ENCODE measurements at regions not wholly inside any gene's neighbourhood (a gene's known extent, or its start where the extent isn't known, plus 50 kb on each side); places are given as distances from the start of the nearest gene placed in this dataset.

DNA sequence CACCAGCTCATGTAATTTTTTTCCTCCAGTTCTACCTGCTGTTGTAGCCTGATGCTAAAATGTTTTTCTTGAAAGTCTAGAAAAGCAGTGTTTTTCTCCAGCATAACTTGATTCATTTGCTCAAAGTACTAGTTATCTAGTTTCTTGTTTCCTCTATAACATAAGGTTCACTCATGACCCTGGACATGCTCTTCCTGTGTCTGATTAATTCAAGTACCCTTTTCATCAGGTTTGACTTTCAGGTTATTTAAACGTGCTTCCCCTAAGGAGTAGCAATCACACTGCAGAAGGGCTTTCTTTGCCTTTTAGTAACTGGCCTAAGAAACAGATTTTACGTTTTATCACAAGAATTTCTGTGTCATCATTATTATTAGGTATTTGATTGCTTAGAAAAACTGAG lies 66.8 kb upstream of the EGFL6 start:
- TF ChIP-seq, protein P1, sequence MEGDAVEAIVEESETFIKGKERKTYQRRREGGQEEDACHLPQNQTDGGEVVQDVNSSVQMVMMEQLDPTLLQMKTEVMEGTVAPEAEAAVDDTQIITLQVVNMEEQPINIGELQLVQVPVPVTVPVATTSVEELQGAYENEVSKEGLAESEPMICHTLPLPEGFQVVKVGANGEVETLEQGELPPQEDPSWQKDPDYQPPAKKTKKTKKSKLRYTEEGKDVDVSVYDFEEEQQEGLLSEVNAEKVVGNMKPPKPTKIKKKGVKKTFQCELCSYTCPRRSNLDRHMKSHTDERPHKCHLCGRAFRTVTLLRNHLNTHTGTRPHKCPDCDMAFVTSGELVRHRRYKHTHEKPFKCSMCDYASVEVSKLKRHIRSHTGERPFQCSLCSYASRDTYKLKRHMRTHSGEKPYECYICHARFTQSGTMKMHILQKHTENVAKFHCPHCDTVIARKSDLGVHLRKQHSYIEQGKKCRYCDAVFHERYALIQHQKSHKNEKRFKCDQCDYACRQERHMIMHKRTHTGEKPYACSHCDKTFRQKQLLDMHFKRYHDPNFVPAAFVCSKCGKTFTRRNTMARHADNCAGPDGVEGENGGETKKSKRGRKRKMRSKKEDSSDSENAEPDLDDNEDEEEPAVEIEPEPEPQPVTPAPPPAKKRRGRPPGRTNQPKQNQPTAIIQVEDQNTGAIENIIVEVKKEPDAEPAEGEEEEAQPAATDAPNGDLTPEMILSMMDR (IDR thresholded peaks at IDR 0.05; ENCODE audit: extremely low read depth, insufficient read depth, missing control alignments) = no peak
- in situ Hi-C loops (cut with MboI; ENCODE audit: low pct_unique_long_range_greater_than_20kb, low sequenced_read_pairs, unreplicated experiment) = loop anchor here (10.0 kb wide), 2 partner anchors 152 to 532 kb away; partner anchors contain the start of gene TCEANC
- DNase-seq (ENCODE audit: low spot score) = no peak

DNA sequence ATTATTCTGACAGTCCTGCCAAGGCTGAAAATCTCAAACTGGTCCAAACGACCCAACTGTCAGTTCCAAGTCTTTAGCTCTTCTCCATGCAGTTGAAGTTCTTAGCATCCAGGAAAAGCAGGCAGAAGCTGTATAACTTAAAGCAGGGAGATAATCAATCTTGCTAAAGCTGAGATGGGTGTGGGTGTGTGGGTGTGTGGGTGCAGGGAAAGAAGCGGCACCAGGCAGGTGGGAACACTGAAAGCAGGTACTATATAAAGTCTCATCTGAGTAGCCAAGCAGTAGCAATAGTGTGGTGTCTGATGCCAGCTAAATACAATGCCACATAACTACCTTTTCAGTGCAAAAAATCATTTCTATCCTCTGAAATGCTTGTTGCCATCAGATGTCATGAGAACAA lies 69.7 kb upstream of the EGFL6 start:
- no peak for DNase-seq (ENCODE audit: low spot score)
- TF ChIP-seq, protein P1 (IDR thresholded peaks at IDR 0.05; ENCODE audit: extremely low read depth, insufficient read depth, missing control alignments) = no peak
- in situ Hi-C loops (cut with MboI; ENCODE audit: low pct_unique_long_range_greater_than_20kb, low sequenced_read_pairs, unreplicated experiment) = loop anchor here (10.0 to 25.0 kb wide), 4 partner anchors 155 to 687 kb away; partner anchors contain the start of gene TCEANC

DNA sequence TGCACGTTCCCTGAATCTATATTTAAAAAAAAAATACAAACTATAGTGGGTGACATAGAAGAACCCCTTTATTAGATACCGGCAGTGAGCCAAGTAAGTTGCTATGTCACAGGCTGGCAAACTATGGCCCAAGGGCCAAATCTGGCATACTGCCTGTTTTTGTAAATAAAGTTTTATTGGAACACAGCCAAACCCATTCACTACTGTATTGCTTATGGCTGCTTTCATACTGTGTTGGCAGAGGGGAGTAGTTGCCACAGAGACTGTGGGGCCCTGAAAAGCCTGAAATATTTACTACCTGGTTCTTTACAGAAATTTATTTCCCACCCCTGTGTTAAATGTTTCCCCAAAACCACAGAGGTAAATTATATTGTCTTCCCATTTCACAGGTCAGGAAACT lies 71.2 kb upstream of the EGFL6 start:
- in situ Hi-C loops (cut with MboI; ENCODE audit: low pct_unique_long_range_greater_than_20kb, low sequenced_read_pairs, unreplicated experiment) = loop anchor here (10.0 to 25.0 kb wide), 2 partner anchors 543 to 686 kb away; no protein-coding TSS in a partner anchor
- no peak for DNase-seq (ENCODE audit: low spot score)
- TF ChIP-seq, protein P1 (IDR thresholded peaks at IDR 0.05; ENCODE audit: extremely low read depth, insufficient read depth, missing control alignments) = no peak

DNA sequence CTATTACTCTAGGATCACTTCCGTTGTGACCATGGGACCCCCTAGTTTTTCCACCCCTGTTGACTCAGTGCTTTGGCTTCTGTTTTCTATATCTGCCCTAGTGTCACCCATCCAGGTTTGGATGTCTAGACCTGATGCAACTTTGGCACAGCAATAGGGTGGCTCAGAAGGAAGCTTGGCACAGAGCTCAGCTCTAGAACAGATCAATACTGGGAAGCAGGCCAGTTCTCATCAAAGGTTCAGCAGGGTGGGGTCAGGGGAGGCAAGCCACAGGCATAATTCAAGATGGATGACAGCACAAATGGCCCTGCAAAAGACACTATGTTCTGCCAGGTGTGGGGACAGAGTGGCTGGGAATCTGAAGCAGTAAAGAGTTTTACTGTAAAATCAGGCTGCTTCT lies 74.2 kb upstream of the EGFL6 start:
- no peak for DNase-seq (ENCODE audit: low spot score)
- in situ Hi-C loops (cut with MboI; ENCODE audit: low pct_unique_long_range_greater_than_20kb, low sequenced_read_pairs, unreplicated experiment) = loop anchor here (10.0 to 25.0 kb wide), 2 partner anchors 540 to 683 kb away; no protein-coding TSS in a partner anchor
- TF ChIP-seq, protein P1 (IDR thresholded peaks at IDR 0.05; ENCODE audit: extremely low read depth, insufficient read depth, missing control alignments) = no peak

DNA sequence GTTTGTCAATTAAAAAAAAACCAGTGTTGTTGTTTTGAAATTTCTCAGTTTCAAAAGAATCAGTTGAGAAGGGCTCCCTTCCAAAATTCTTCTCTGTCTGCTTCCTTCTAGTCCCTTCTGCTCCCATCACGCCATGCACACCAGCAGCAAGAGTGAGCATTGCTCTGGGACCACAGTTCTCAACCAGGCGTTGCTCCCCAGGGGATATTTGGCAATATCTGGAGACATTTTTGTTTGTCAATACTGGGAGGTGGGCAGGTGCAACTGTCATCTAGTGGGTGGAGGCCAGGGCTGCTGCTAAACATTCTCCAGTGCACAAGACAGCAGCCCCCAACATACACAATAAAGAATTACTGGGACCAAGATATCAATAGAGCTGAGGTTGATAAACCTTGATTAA lies 74.8 kb upstream of the EGFL6 start:
- DNase-seq (ENCODE audit: low spot score) = no peak
- TF ChIP-seq, protein P1 (IDR thresholded peaks at IDR 0.05; ENCODE audit: extremely low read depth, insufficient read depth, missing control alignments) = no peak
- in situ Hi-C loops (cut with MboI; ENCODE audit: low pct_unique_long_range_greater_than_20kb, low sequenced_read_pairs, unreplicated experiment) = loop anchor here (10.0 to 25.0 kb wide), 2 partner anchors 540 to 682 kb away; no protein-coding TSS in a partner anchor

DNA sequence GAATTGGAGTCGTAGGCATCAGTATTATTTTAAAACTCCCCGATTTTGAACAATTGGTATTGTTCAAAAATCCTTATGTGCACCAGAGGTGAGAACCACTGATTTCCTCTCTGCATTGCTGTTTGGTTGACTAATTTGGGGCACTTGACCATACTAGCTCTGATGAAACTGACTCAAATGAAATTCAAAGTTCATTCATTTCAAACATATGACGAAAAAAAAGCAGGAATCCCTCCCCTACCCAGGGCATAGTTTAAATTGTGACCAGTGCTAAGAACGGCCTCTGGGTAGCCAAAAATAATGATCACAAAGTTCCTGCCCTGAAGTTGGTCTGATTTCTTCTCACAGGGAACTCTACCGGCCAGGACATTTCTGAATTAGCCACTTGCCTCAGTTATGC lies 75.7 kb upstream of the EGFL6 start:
- in situ Hi-C loops (cut with MboI; ENCODE audit: low pct_unique_long_range_greater_than_20kb, low sequenced_read_pairs, unreplicated experiment) = loop anchor here (10.0 to 25.0 kb wide), 2 partner anchors 539 to 681 kb away; no protein-coding TSS in a partner anchor
- no peak for DNase-seq (ENCODE audit: low spot score)
- TF ChIP-seq, protein P1 (IDR thresholded peaks at IDR 0.05; ENCODE audit: extremely low read depth, insufficient read depth, missing control alignments) = no peak
